Parathyroid adenoma (tissue), 2 donors: ENCODE measurements at regions not wholly inside any gene's neighbourhood (a gene's known extent, or its start where the extent isn't known, plus 50 kb on each side); places are given as distances from the start of the nearest gene placed in this dataset.

Experiments
- H2AFZ ChIP-seq: fragments of 300-600 bp; sonication (generic); one replicate; pipeline ENCODE4 v1.7.0; 2017; ENCODE audit warnings: antibody characterized with exemption, mild to moderate bottlenecking
- H3K27ac ChIP-seq: fragments of 300-600 bp; sonication (generic); one replicate; pipeline ENCODE4 v1.7.0; 2017
- H3K27me3 ChIP-seq: fragments of 300-600 bp; sonication (generic); one replicate; pipeline ENCODE4 v1.7.0; 2017; ENCODE audit warnings: low read length; ENCODE audit not compliant: control insufficient read depth, insufficient read depth
- H3K36me3 ChIP-seq: fragments of 300-600 bp; sonication (generic); one replicate; pipeline ENCODE4 v1.7.0; 2017; ENCODE audit warnings: low read length; ENCODE audit not compliant: control insufficient read depth, insufficient read depth
- H3K4me1 ChIP-seq: fragments of 300-600 bp; sonication (generic); one replicate; pipeline ENCODE4 v1.7.0; 2017; ENCODE audit warnings: control low read depth
- H3K4me2 ChIP-seq: fragments of 300-600 bp; sonication (generic); one replicate; pipeline ENCODE4 v1.7.0; 2017; ENCODE audit warnings: low read length
- H3K4me3 ChIP-seq: fragments of 300-600 bp; sonication (generic); one replicate; pipeline ENCODE4 v1.7.0; 2017; ENCODE audit warnings: low read depth, low read length
- H3K79me2 ChIP-seq: fragments of 300-600 bp; sonication (generic); one replicate; pipeline ENCODE4 v1.7.0; 2017; ENCODE audit warnings: control low read depth
- H3K9ac ChIP-seq: fragments of 300-600 bp; sonication (generic); one replicate; pipeline ENCODE4 v1.7.0; 2017; ENCODE audit warnings: mild to moderate bottlenecking
- H3K9me3 ChIP-seq: fragments of 300-600 bp; sonication (generic); one replicate; pipeline ENCODE4 v1.7.0; 2017; ENCODE audit warnings: low read length; ENCODE audit not compliant: control insufficient read depth
- TF ChIP-seq, protein P1 (sequence below): fragments of 300-600 bp; sonication (generic); IDR thresholded peaks from one replicate; pipeline ENCODE4 v1.7.0; 2017; ENCODE audit warnings: antibody characterized with exemption, mild to moderate bottlenecking
- donor health status: primary hyperparathyroidism.

DNA sequence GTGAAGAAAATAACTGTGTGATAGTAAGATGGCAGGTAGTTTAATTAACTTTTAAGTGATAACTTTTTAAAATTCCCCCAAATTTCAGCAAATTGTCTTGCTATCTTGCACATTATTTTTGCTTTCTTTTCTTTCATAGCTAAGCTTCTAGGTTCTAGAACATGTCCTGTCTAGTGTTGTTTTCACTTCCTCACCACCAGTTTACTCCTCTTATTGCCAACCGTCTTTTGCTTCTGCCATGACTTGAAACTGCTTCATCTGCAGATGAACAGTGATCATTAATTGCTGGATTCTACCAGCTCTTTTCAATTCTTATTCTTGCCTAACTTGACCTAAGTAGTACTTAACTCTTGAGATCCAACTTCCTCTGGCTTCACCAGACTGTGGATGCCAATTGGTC lies 137.8 kb downstream of the CENPW start:
- H2AFZ ChIP-seq: no peak overlapping the region
- TF ChIP-seq, protein P1, sequence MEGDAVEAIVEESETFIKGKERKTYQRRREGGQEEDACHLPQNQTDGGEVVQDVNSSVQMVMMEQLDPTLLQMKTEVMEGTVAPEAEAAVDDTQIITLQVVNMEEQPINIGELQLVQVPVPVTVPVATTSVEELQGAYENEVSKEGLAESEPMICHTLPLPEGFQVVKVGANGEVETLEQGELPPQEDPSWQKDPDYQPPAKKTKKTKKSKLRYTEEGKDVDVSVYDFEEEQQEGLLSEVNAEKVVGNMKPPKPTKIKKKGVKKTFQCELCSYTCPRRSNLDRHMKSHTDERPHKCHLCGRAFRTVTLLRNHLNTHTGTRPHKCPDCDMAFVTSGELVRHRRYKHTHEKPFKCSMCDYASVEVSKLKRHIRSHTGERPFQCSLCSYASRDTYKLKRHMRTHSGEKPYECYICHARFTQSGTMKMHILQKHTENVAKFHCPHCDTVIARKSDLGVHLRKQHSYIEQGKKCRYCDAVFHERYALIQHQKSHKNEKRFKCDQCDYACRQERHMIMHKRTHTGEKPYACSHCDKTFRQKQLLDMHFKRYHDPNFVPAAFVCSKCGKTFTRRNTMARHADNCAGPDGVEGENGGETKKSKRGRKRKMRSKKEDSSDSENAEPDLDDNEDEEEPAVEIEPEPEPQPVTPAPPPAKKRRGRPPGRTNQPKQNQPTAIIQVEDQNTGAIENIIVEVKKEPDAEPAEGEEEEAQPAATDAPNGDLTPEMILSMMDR: no peak
- no peaks in the 10 kb centered on the region for H3K27me3 ChIP-seq
- no peak overlapping the region for H3K4me2 ChIP-seq
- H3K4me3 ChIP-seq: no peak overlapping the region
- H3K9me3 ChIP-seq: no peaks in the 10 kb centered on the region
- H3K4me1 ChIP-seq: no peaks in the 10 kb centered on the region
- H3K79me2 ChIP-seq: no peaks in the 10 kb centered on the region
- H3K9ac ChIP-seq: no peak overlapping the region
- no peaks in the 10 kb centered on the region for H3K36me3 ChIP-seq
- no peak overlapping the region for H3K27ac ChIP-seq

DNA sequence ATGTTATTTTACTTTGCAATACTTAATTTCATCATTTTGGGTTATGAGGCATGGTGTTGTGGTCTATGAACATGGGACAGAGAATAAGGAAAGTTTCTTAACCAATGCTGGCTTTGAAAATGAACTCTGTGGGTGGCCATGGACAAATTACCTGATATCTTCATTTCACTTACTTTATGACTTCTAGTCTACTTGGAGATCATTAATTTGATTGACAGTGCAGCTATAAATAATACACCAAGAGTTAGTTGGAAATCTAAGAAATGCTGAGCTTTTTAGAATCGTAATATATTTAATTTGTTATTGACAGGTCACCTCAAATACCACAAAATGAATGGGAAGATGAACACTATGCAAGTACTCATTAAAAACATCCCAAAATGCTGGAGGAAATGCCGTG lies 140.4 kb downstream of the CENPW start:
- Histone ChIP-seq H3K27me3 (no peaks in the 10 kb centered on the region), H3K4me3 (no peak overlapping the region), H3K9me3 (no peaks in the 10 kb centered on the region), H3K9ac (no peak overlapping the region), H3K36me3 (no peaks in the 10 kb centered on the region), H3K27ac (no peak overlapping the region), H3K79me2 (no peaks in the 10 kb centered on the region), H3K4me1 (no peaks in the 10 kb centered on the region), H2AFZ (no peak overlapping the region), H3K4me2 (no peak overlapping the region)
- TF ChIP-seq, protein P1: no peak

DNA sequence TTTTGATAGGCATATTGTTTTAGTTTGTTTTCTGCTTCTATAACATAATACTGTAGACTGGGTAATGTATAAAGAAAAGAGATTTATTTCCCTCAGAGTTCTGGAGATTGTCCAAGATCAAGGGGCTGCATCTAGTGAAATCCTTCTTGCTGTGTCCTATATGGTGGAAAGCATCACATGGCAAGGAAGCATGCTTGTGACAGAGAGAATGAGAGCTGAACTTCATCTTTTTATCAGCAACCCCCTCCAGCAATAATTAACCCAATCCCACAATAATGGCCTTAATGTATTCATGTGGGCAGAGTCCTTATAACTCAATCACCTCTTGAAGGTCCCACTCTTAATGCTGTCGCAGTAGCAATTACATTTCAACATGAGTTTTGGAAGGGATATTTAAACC lies 141.4 kb downstream of the CENPW start:
- H3K4me3 ChIP-seq: no peak overlapping the region
- TF ChIP-seq, protein P1: no peak
- no peaks in the 10 kb centered on the region for H3K9me3 ChIP-seq
- H3K79me2 ChIP-seq: no peaks in the 10 kb centered on the region
- no peak overlapping the region for H3K9ac ChIP-seq
- no peak overlapping the region for H3K27ac ChIP-seq
- H3K36me3 ChIP-seq: no peaks in the 10 kb centered on the region
- H3K27me3 ChIP-seq: no peaks in the 10 kb centered on the region
- H3K4me2 ChIP-seq: no peak overlapping the region
- H3K4me1 ChIP-seq: no peaks in the 10 kb centered on the region
- H2AFZ ChIP-seq: no peak overlapping the region

DNA sequence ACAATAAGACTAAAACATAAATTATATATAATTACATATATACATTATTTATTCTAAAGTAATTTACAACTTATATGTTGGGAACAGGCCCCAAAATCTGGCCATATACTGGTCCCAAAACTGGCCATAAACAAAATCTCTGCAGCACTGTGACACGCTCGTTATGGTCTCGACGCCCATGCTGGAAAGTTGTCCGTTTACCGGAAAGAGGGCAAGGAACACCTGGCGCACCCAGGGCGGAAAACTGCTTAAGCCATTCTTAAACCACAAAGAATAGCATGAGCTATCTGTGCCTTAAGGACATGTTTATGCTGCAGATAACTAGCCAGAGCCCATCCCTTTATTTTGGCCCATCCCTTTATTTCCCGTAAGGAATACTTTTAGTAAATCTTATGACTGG lies 164.9 kb downstream of the CENPW start:
- no peak overlapping the region for H2AFZ ChIP-seq
- no peak overlapping the region for H3K27ac ChIP-seq
- no peaks in the 10 kb centered on the region for H3K27me3 ChIP-seq
- no peaks in the 10 kb centered on the region for H3K9me3 ChIP-seq
- H3K4me2 ChIP-seq: no peak overlapping the region
- H3K79me2 ChIP-seq: no peaks in the 10 kb centered on the region
- no peaks in the 10 kb centered on the region for H3K4me1 ChIP-seq
- no peak overlapping the region for H3K9ac ChIP-seq
- TF ChIP-seq, protein P1: no peak
- no peaks in the 10 kb centered on the region for H3K36me3 ChIP-seq
- no peak overlapping the region for H3K4me3 ChIP-seq

DNA sequence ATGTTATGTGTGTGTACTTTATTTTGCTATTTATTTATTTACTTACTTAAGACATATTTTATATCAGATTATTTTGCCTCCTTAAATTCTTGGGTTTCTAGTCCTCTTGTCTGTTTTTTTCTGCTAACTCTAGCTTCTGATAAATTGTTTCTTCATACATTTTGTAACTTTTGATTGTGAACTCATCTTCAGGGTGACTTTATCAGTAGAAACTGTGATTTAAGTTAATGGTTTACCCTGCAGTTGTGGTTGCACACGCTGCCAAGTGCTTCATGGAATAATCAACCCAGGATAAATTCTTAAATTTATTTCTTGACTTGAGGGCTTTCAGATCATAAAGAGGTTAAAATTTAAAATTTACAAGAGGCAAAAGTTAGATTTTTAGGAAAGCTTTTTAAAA lies 173.3 kb downstream of the CENPW start:
- H3K4me1 ChIP-seq: no peaks in the 10 kb centered on the region
- no peaks in the 10 kb centered on the region for H3K9me3 ChIP-seq
- H3K4me3 ChIP-seq: no peak overlapping the region
- no peak overlapping the region for H3K27ac ChIP-seq
- H3K36me3 ChIP-seq: no peaks in the 10 kb centered on the region
- H3K4me2 ChIP-seq: no peak overlapping the region
- no peaks in the 10 kb centered on the region for H3K27me3 ChIP-seq
- no peak overlapping the region for H3K9ac ChIP-seq
- H2AFZ ChIP-seq: no peak overlapping the region
- TF ChIP-seq, protein P1: no peak
- no peaks in the 10 kb centered on the region for H3K79me2 ChIP-seq
